IMR-90 (cell line): ENCODE measurements at regions not wholly inside any gene's neighbourhood (a gene's known extent, or its start where the extent isn't known, plus 50 kb on each side); places are given as distances from the start of the nearest gene placed in this dataset.

Experiments used
- ATAC-seq: fragments of 200-7000 bp; cut with Tn5 transposase; 2 replicates; pipeline ENCODE4 v1.9.1; 2020; ENCODE audit warnings: low read depth, mild to moderate bottlenecking, moderate library complexity
- BruUV-seq: library from RNA; stranded (reverse); fragments of 400-500 nt; replicated peaks from 2 replicates; lab custom pipeline; 2021; lab: Mats Ljungman, UMichigan
- CTCF ChIA-PET: fragments of 300-600 bp; formaldehyde crosslinking; extraction: SDS; loops from one replicate; lab custom pipeline; 2021; ENCODE audit warnings: antibody characterized with exemption; lab: Yijun Ruan, JAX
- POLR2A ChIA-PET: fragments of 300-600 bp; sonication (Branson Sonifier 250); formaldehyde crosslinking; loops from one replicate; lab custom pipeline; 2022; ENCODE audit warnings: antibody characterized with exemption; ENCODE audit not compliant: unreplicated experiment; lab: Charles Lee
- DNase-seq: peaks from one replicate; pipeline ENCODE4 v3.0.0; 2013
- H2AFZ ChIP-seq: replicated peaks from 2 replicates; pipeline ENCODE3; 2013; ENCODE audit warnings: low read length, mild to moderate bottlenecking; ENCODE audit not compliant: poor library complexity
- H2AK5ac ChIP-seq: 2 replicates; pipeline ENCODE4 v1.6.1; 2013; ENCODE audit warnings: low read depth, low read length, inconsistent platforms
- H2AK9ac ChIP-seq: replicated peaks from 2 replicates; pipeline ENCODE3; 2013; ENCODE audit warnings: mild to moderate bottlenecking, low read depth, low read length, moderate library complexity; ENCODE audit not compliant: poor library complexity
- H2BK120ac ChIP-seq: 2 replicates; pipeline ENCODE4 v1.6.1; 2013; ENCODE audit warnings: low read depth, low read length, inconsistent platforms
- H2BK15ac ChIP-seq: 3 replicates; pipeline ENCODE4 v1.6.1; 2013; ENCODE audit warnings: low read depth, low read length, inconsistent platforms
- H2BK20ac ChIP-seq: 2 replicates; pipeline ENCODE4 v1.6.1; 2013; ENCODE audit warnings: low read depth, mild to moderate bottlenecking, inconsistent platforms, low read length, moderate library complexity
- H2BK5ac ChIP-seq: 2 replicates; pipeline ENCODE4 v1.6.1; 2013; ENCODE audit warnings: mild to moderate bottlenecking, low read depth, low read length, inconsistent platforms; ENCODE audit not compliant: poor library complexity, severe bottlenecking
- H3K14ac ChIP-seq: replicated peaks from 2 replicates; pipeline ENCODE4 v1.6.1; 2013; ENCODE audit warnings: low read depth, low read length, inconsistent platforms
- H3K18ac ChIP-seq: 2 replicates; pipeline ENCODE4 v1.6.1; 2013; ENCODE audit warnings: low read depth, low read length, control low read depth
- H3K23ac ChIP-seq: 2 replicates; pipeline ENCODE4 v1.6.1; 2013; ENCODE audit warnings: low read depth, low read length, inconsistent platforms
- H3K27ac ChIP-seq: 2 replicates; pipeline ENCODE4 v1.5.1; 2013; ENCODE audit warnings: mild to moderate bottlenecking, control low read depth, low read length; ENCODE audit not compliant: insufficient read depth
- H3K27me3 ChIP-seq: 2 replicates; pipeline ENCODE4 v1.6.1; 2013; ENCODE audit warnings: low read length; ENCODE audit not compliant: control insufficient read depth, insufficient read depth
- H3K36me3 ChIP-seq: 2 replicates; pipeline ENCODE4 v1.6.1; 2013; ENCODE audit warnings: low read length, mixed read lengths; ENCODE audit not compliant: control insufficient read depth, insufficient read depth
- H3K4ac ChIP-seq: 2 replicates; pipeline ENCODE4 v1.6.1; 2013; ENCODE audit warnings: low read depth, low read length, inconsistent platforms
- H3K4me1 ChIP-seq: 2 replicates; pipeline ENCODE4 v1.6.1; 2013; ENCODE audit warnings: low read length, mixed read lengths; ENCODE audit not compliant: control insufficient read depth, insufficient read depth
- H3K4me2 ChIP-seq: 2 replicates; pipeline ENCODE4 v1.6.1; 2013; ENCODE audit warnings: low read depth, mild to moderate bottlenecking, control low read depth, low read length, moderate library complexity
- H3K4me3 ChIP-seq: 2 replicates; pipeline ENCODE4 v1.5.1; 2013; ENCODE audit warnings: low read depth, mild to moderate bottlenecking, control low read depth, low read length, moderate library complexity; ENCODE audit not compliant: insufficient read depth
- H3K56ac ChIP-seq: 2 replicates; pipeline ENCODE4 v1.6.1; 2013; ENCODE audit warnings: low read length, inconsistent platforms; ENCODE audit not compliant: insufficient read depth; ENCODE audit errors: extremely low read depth
- H3K79me1 ChIP-seq, 2 experiments: 2 replicates each; pipeline ENCODE4 v1.6.1; 2013; ENCODE audit warnings: low read length in 2 of 2, inconsistent platforms in 1 of 2, low read depth in 1 of 2
- H3K9ac ChIP-seq: 2 replicates; pipeline ENCODE4 v1.6.1; 2013; ENCODE audit warnings: low read depth, low read length, control low read depth
- H3K9me1 ChIP-seq: 2 replicates; pipeline ENCODE4 v1.6.1; 2013; ENCODE audit warnings: low read length, inconsistent platforms; ENCODE audit not compliant: insufficient read depth
- H3K9me3 ChIP-seq: 2 replicates; pipeline ENCODE4 v1.6.1; 2013; ENCODE audit warnings: low read length; ENCODE audit not compliant: control insufficient read depth, insufficient read depth
- H4K20me1 ChIP-seq: 2 replicates; pipeline ENCODE4 v1.6.1; 2013; ENCODE audit warnings: low read length, inconsistent platforms; ENCODE audit not compliant: insufficient read depth
- H4K5ac ChIP-seq: 2 replicates; pipeline ENCODE4 v1.6.1; 2013; ENCODE audit warnings: mild to moderate bottlenecking, low read depth, low read length, control low read depth
- H4K8ac ChIP-seq, 2 experiments: 2 replicates each; pipeline ENCODE4 v1.6.1; 2013; ENCODE audit warnings: low read depth in 2 of 2, low read length in 2 of 2, control low read depth in 1 of 2, inconsistent platforms in 1 of 2
- H4K91ac ChIP-seq: 2 replicates; pipeline ENCODE4 v1.6.1; 2013; ENCODE audit warnings: low read depth, low read length, inconsistent platforms; ENCODE audit not compliant: insufficient read depth
- BHLHE40 ChIP-seq: fragments of 150-350 bp; IDR thresholded peaks from 2 replicates; pipeline ENCODE4 v1.6.1; 2016; ENCODE audit warnings: mild to moderate bottlenecking, low read depth, low read length
- CEBPB ChIP-seq: IDR thresholded peaks from 2 replicates; pipeline ENCODE4 v1.6.1; 2012; ENCODE audit warnings: low read depth, low read length, improper control_type of control experiment
- CHD1 ChIP-seq: IDR thresholded peaks from 2 replicates; pipeline ENCODE4 v1.6.1; 2012; ENCODE audit warnings: low read depth, low read length, improper control_type of control experiment
- CTCF ChIP-seq: conservative IDR thresholded peaks from 2 replicates; pipeline ENCODE4 v1.5.1; 2012; ENCODE audit warnings: mild to moderate bottlenecking, low read depth, low read length, improper control_type of control experiment
- ELK1 ChIP-seq: fragments of 150-350 bp; IDR thresholded peaks from 2 replicates; pipeline ENCODE4 v1.6.1; 2016; ENCODE audit warnings: low read depth, mild to moderate bottlenecking, low read length, moderate library complexity, borderline replicate concordance
- FOS ChIP-seq: fragments of 150-350 bp; IDR thresholded peaks from 2 replicates; pipeline ENCODE4 v1.6.1; 2016; ENCODE audit warnings: low read depth, low read length
- MAFK ChIP-seq: IDR thresholded peaks from 2 replicates; pipeline ENCODE4 v1.6.1; 2012; ENCODE audit warnings: low read depth, low read length, improper control_type of control experiment
- MAZ ChIP-seq: IDR thresholded peaks from 2 replicates; pipeline ENCODE4 v1.6.1; 2012; ENCODE audit warnings: low read depth, mild to moderate bottlenecking, low read length, improper control_type of control experiment, moderate library complexity, borderline replicate concordance
- MXI1 ChIP-seq: IDR thresholded peaks from 2 replicates; pipeline ENCODE4 v1.6.1; 2012; ENCODE audit warnings: low read depth, mild to moderate bottlenecking, low read length, moderate library complexity, borderline replicate concordance
- NFE2L2 ChIP-seq: fragments of 150-350 bp; IDR thresholded peaks from 2 replicates; pipeline ENCODE4 v1.6.1; 2016; ENCODE audit warnings: low read depth, mild to moderate bottlenecking, low read length
- POLR2A ChIP-seq: IDR thresholded peaks from 2 replicates; pipeline ENCODE4 v1.6.1; 2012; ENCODE audit warnings: mild to moderate bottlenecking, low read depth, low read length
- RAD21 ChIP-seq: IDR thresholded peaks from 2 replicates; pipeline ENCODE4 v1.6.1; 2012; ENCODE audit warnings: low read length, improper control_type of control experiment
- RCOR1 ChIP-seq: IDR thresholded peaks from 2 replicates; pipeline ENCODE4 v1.6.1; 2012; ENCODE audit warnings: mild to moderate bottlenecking, low read length, improper control_type of control experiment; ENCODE audit not compliant: insufficient replicate concordance
- RFX5 ChIP-seq: IDR thresholded peaks from 2 replicates; pipeline ENCODE4 v1.8.0; 2012; ENCODE audit warnings: low read depth, mild to moderate bottlenecking, low read length, moderate library complexity
- SMC3 ChIP-seq: fragments of 150-350 bp; IDR thresholded peaks from 2 replicates; pipeline ENCODE4 v1.6.1; 2016; ENCODE audit warnings: low read depth, mild to moderate bottlenecking, antibody characterized with exemption, low read length, moderate library complexity
- USF2 ChIP-seq: fragments of 150-350 bp; IDR thresholded peaks from 2 replicates; pipeline ENCODE4 v1.6.1; 2017; ENCODE audit warnings: mild to moderate bottlenecking, antibody characterized with exemption, low read length, low read depth
- WGBS, 2 experiments: methylation state at CpG; one replicate each; pipeline versions ENCODE4 v1.1.5 to v1.1.7; 2013; ENCODE audit warnings: missing lambda C conversion rate in 2 of 2; ENCODE audit not compliant: insufficient read length in 1 of 2; ENCODE audit errors: extremely low coverage in 2 of 2; 5-methylcytosine and 5-hydroxymethylcytosine counted together
- dilution Hi-C: fragments of 300-500 bp; cut with HindIII; formaldehyde crosslinking; loops from one replicate; pipeline ENCODE4 v1.14.3; 2018; ENCODE audit warnings: low sequenced_read_pairs; ENCODE audit not compliant: unreplicated experiment
- in situ Hi-C: fragments of 300-500 bp; cut with MboI; formaldehyde crosslinking; loops from 3 replicates; pipeline ENCODE4 v1.14.3; 2019; ENCODE audit warnings: low sequenced_read_pairs, inconsistent platforms, mixed read lengths
- intact Hi-C: fragments of 100-400 bp; cut with micrococcal nuclease; formaldehyde crosslinking; loops from 2 replicates; pipeline ENCODE4 v1.10.0; 2022

- Histone ChIP-seq H3K14ac (no peak overlapping the region), H3K9ac (no peak overlapping the region)
Observed at GRCh38 chr10:34932235-34932634, 117.1 kb upstream of the PARD3 start.

More at GRCh38 chr10:34932235-34932634, 117.1 kb upstream of the PARD3 start:
- Histone ChIP-seq H2BK20ac (no peak overlapping the region), H3K9me1 (no peaks in the 10 kb centered on the region), H3K27ac (no peak overlapping the region), H2AK9ac (no peak overlapping the region), H4K5ac (no peak overlapping the region), H3K36me3 (no peaks in the 10 kb centered on the region), H2AK5ac (no peak overlapping the region), H2BK120ac (no peak overlapping the region), H4K20me1 (no peaks in the 10 kb centered on the region), H3K4me3 (no peak overlapping the region), H4K91ac (no peak overlapping the region), H3K4me2 (no peak overlapping the region), H2BK15ac (no peak overlapping the region), H3K4me1 (no peaks in the 10 kb centered on the region), H3K27me3 (peaks cover 6% of the 10 kb centered on the region; the same call in 1 of the 2 replicates), H3K4ac (no peak overlapping the region), H2BK5ac (no peak overlapping the region), H3K79me1 (no peaks in the 10 kb centered on the region), H2AFZ (no peak overlapping the region), H3K9me3 (no peaks in the 10 kb centered on the region), H4K8ac (no peak overlapping the region), H3K18ac (no peak overlapping the region), H3K56ac (no peak overlapping the region), H3K23ac (no peak overlapping the region)
- CTCF ChIA-PET, result no interaction called here
- 74% methylated on average over 3 of the region's 12 CpGs; no CpG with 5 or more reads in 1 of the 2 experiments for WGBS, 2 experiments
- intact Hi-C loops, result no loop called here
- in situ Hi-C loops, result no loop called here
- BruUV-seq, result no TSS peak
- POLR2A ChIA-PET, result interaction anchor here (0.6 kb wide), 2 partner anchors 76 to 273 kb away, joined by 3 read pairs; no protein-coding TSS in a partner anchor
- ATAC-seq (no peak), DNase-seq (no peak)
- TF ChIP-seq CEBPB (no peak), RFX5 (no peak), MAZ (no peak), MAFK (no peak), CHD1 (no peak), FOS (no peak), POLR2A (no peak), USF2 (no peak), RAD21 (no peak), BHLHE40 (no peak), MXI1 (no peak), SMC3 (no peak), CTCF (no peak), NFE2L2 (no peak), RCOR1 (no peak), ELK1 (no peak)
- dilution Hi-C loops, result no loop called here
